SU-DHL-6 (cell line): ENCODE measurements at regions not wholly inside any gene's neighbourhood (a gene's known extent, or its start where the extent isn't known, plus 50 kb on each side); places are given as distances from the start of the nearest gene placed in this dataset.

Experiments
- H2AFZ ChIP-seq: fragments of 200-600 bp; sonication (generic); 2 replicates; pipeline ENCODE4 v1.6.1; 2014; ENCODE audit warnings: low read depth, mild to moderate bottlenecking, moderate library complexity, mixed read lengths, antibody characterized with exemption, low read length; ENCODE audit not compliant: severe bottlenecking
- H3F3A ChIP-seq: fragments of 200-600 bp; shearing (Covaris generic); 2 replicates; pipeline ENCODE4 v1.6.0; 2016; ENCODE audit warnings: antibody characterized with exemption, mild to moderate bottlenecking; ENCODE audit not compliant: insufficient read depth
- H3K27ac ChIP-seq: fragments of 200-600 bp; sonication (generic); 2 replicates; pipeline ENCODE4 v1.5.1; 2016; ENCODE audit warnings: low read depth, mild to moderate bottlenecking, low read length, moderate library complexity, mixed read lengths
- H3K27me3 ChIP-seq: fragments of 200-600 bp; sonication (generic), shearing (Covaris generic); 2 replicates; pipeline ENCODE4 v1.6.0; 2014; ENCODE audit warnings: mild to moderate bottlenecking, low read length
- H3K36me3 ChIP-seq: fragments of 200-600 bp; sonication (generic); 2 replicates; pipeline ENCODE4 v1.6.1; 2014; ENCODE audit warnings: mild to moderate bottlenecking, low read length, mixed read lengths
- H3K4me2 ChIP-seq: fragments of 300-600, 200-600 bp; shearing (Covaris generic), sonication (generic); 2 replicates; pipeline ENCODE4 v1.6.0; 2014; ENCODE audit warnings: low read length, low read depth, mild to moderate bottlenecking; ENCODE audit not compliant: poor library complexity, severe bottlenecking
- H3K4me3 ChIP-seq: fragments of 200-600 bp; sonication (generic); 2 replicates; pipeline ENCODE4 v1.5.1; 2014; ENCODE audit warnings: antibody characterized with exemption, low read length, mild to moderate bottlenecking, mixed read lengths; ENCODE audit not compliant: insufficient read depth, poor library complexity, severe bottlenecking
- H3K79me2 ChIP-seq: fragments of 200-600 bp; sonication (generic); 2 replicates; pipeline ENCODE4 v1.6.1; 2014; ENCODE audit warnings: mild to moderate bottlenecking, low read length, moderate library complexity; ENCODE audit not compliant: insufficient read depth
- H3K9ac ChIP-seq: fragments of 200-600 bp; sonication (generic); 2 replicates; pipeline ENCODE4 v1.7.0; 2014; ENCODE audit warnings: mild to moderate bottlenecking, low read length
- H3K9me2 ChIP-seq: fragments of 200-600 bp; sonication (generic); replicated peaks from 2 replicates; pipeline ENCODE4 v1.6.1; 2014; ENCODE audit warnings: low read length; ENCODE audit not compliant: insufficient read depth
- H3K9me3 ChIP-seq: fragments of 200-600 bp; sonication (generic); 2 replicates; pipeline ENCODE4 v1.6.1; 2014; ENCODE audit warnings: low read length, mixed read lengths; ENCODE audit not compliant: insufficient read depth
- H4K20me1 ChIP-seq: fragments of 200-600 bp; sonication (generic); 2 replicates; pipeline ENCODE4 v1.6.1; 2014; ENCODE audit warnings: low read depth, mild to moderate bottlenecking, antibody characterized with exemption, low read length, moderate library complexity, mixed read lengths
- EZH2phosphoT487 ChIP-seq: fragments of 200-600 bp; sonication (generic), shearing (Covaris generic); conservative IDR thresholded peaks from 2 replicates; pipeline ENCODE4 v1.6.1; 2018; ENCODE audit warnings: mild to moderate bottlenecking, antibody characterized with exemption, low read length, moderate library complexity, mixed read lengths
- TF ChIP-seq, protein P1 (sequence below): fragments of 200-600 bp; sonication (generic); IDR thresholded peaks from one replicate; pipeline ENCODE4 v1.5.1; 2017; ENCODE audit warnings: antibody characterized with exemption, mild to moderate bottlenecking, low read length, moderate library complexity; ENCODE audit not compliant: insufficient read depth, poor library complexity, severe bottlenecking

DNA sequence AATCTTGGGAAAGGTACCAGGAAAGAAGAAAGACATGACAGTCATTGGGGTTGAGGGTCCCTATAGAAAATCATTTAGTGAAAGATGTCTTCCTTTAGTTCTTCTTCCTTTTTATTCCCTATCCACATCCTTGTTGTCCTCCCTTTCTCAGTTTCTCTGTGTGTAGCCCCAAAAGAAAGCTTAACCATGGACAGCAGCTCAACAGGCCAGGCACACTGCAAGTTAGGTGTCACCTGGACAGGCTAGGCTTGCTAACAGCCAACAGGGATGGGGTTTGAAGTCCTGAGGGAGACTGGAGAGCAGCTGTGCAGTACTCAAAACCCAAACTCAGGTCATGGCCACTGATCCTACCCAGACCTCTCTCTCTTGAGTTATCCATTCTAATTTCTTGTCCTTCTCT is 543.1 kb downstream of the TUSC7 start:
- Histone ChIP-seq H3K27ac (no peak overlapping the region), H3K9me3 (no peaks in the 10 kb centered on the region)

DNA sequence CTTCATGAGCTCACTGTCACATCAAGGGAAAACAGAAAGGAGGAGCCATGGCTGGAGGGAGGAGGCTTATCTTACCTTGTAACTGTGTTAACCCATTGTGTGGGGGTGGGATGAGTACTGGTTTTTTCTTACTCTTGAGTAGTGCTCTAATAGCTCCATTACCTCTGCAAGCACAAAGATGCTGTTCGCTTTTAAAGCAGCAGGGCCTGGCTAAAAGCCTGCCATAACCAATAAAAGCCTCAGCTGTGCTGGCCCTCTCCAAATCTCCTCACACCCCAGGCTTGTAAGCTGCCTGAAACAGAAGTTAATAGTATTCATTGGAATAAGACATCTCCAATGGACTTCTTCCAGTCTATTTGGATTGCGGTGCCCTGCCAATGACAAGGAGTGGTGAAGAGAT is 544.1 kb downstream of the TUSC7 start:
- no peaks in the 10 kb centered on the region for H3K79me2 ChIP-seq
- no peak overlapping the region for H3K4me2 ChIP-seq
- no peaks in the 10 kb centered on the region for H3K36me3 ChIP-seq
- no peak overlapping the region for H3K27ac ChIP-seq
- H3K27me3 ChIP-seq, result no peaks in the 10 kb centered on the region
- H3K9me3 ChIP-seq, result no peaks in the 10 kb centered on the region
- H2AFZ ChIP-seq, result no peak overlapping the region
- no peaks in the 10 kb centered on the region for H3F3A ChIP-seq
- TF ChIP-seq, protein P1, sequence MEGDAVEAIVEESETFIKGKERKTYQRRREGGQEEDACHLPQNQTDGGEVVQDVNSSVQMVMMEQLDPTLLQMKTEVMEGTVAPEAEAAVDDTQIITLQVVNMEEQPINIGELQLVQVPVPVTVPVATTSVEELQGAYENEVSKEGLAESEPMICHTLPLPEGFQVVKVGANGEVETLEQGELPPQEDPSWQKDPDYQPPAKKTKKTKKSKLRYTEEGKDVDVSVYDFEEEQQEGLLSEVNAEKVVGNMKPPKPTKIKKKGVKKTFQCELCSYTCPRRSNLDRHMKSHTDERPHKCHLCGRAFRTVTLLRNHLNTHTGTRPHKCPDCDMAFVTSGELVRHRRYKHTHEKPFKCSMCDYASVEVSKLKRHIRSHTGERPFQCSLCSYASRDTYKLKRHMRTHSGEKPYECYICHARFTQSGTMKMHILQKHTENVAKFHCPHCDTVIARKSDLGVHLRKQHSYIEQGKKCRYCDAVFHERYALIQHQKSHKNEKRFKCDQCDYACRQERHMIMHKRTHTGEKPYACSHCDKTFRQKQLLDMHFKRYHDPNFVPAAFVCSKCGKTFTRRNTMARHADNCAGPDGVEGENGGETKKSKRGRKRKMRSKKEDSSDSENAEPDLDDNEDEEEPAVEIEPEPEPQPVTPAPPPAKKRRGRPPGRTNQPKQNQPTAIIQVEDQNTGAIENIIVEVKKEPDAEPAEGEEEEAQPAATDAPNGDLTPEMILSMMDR, result no peak
- no peak for TF ChIP-seq EZH2phosphoT487
- no peak overlapping the region for H3K4me3 ChIP-seq
- H4K20me1 ChIP-seq, result no peaks in the 10 kb centered on the region
- H3K9ac ChIP-seq, result no peak overlapping the region
- no peaks in the 10 kb centered on the region for H3K9me2 ChIP-seq

More for the DNA sequence above, 543.1 kb downstream of the TUSC7 start:
- no peak overlapping the region for H3K4me2 ChIP-seq
- H3K9ac ChIP-seq, result no peak overlapping the region
- H4K20me1 ChIP-seq, result no peaks in the 10 kb centered on the region
- H3K79me2 ChIP-seq, result no peaks in the 10 kb centered on the region
- no peaks in the 10 kb centered on the region for H3F3A ChIP-seq
- no peaks in the 10 kb centered on the region for H3K9me2 ChIP-seq
- no peaks in the 10 kb centered on the region for H3K36me3 ChIP-seq
- no peaks in the 10 kb centered on the region for H3K27me3 ChIP-seq
- no peak overlapping the region for H3K4me3 ChIP-seq
- H2AFZ ChIP-seq, result no peak overlapping the region
- TF ChIP-seq, protein P1, result no peak

DNA sequence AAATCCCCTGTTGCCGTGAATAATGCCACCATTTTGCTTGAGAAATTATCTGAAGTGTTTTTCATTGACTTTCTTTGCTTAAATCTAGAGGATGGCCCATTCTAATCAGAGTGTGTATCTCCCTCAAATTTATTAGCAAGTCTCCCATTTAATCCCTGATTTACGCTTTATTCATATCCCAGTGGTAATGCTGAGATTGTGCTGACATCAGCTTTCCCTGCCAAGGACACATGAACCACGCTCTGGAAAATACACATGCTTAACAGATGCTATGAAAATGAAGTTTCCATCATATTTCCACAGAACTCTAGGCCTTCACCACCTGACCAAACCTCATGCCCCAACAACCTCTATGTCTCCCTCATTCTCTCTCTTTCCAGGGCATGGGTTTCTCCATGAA is 545.4 kb downstream of the TUSC7 start:
- no peaks in the 10 kb centered on the region for H3K27me3 ChIP-seq
- no peaks in the 10 kb centered on the region for H3F3A ChIP-seq
- no peaks in the 10 kb centered on the region for H3K9me3 ChIP-seq
- H3K27ac ChIP-seq, result no peak overlapping the region
- no peaks in the 10 kb centered on the region for H3K36me3 ChIP-seq
- no peaks in the 10 kb centered on the region for H4K20me1 ChIP-seq
- no peak overlapping the region for H3K4me3 ChIP-seq
- no peaks in the 10 kb centered on the region for H3K79me2 ChIP-seq
- no peaks in the 10 kb centered on the region for H3K9me2 ChIP-seq
- TF ChIP-seq, protein P1, result no peak
- no peak for TF ChIP-seq EZH2phosphoT487
- H3K4me2 ChIP-seq, result no peak overlapping the region
- no peak overlapping the region for H2AFZ ChIP-seq
- no peak overlapping the region for H3K9ac ChIP-seq

DNA sequence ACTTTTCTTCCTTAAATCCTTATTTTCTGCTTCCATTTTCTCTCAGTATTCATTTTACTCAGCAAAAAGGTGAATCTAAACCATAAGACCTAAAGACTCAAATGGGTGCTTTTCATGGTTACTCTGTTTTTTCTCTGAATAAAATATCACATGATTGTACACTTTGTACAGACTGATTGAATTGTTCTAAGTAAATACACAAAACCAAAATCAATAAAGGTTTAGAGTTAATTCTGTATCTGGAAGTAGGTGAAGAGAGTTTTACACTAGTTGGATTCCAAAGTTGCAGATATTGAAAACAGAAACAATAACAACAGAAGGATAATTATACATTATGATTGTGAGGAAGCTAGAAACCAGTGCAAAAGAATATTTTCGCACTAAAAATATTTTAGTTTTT is 546.2 kb downstream of the TUSC7 start:
- H3K4me2 ChIP-seq, result no peak overlapping the region
- no peaks in the 10 kb centered on the region for H3K9me3 ChIP-seq
- H3K9me2 ChIP-seq, result no peaks in the 10 kb centered on the region
- H2AFZ ChIP-seq, result no peak overlapping the region
- H4K20me1 ChIP-seq, result no peaks in the 10 kb centered on the region
- H3K9ac ChIP-seq, result no peak overlapping the region
- no peaks in the 10 kb centered on the region for H3K79me2 ChIP-seq
- no peaks in the 10 kb centered on the region for H3K36me3 ChIP-seq
- H3K27me3 ChIP-seq, result no peaks in the 10 kb centered on the region
- TF ChIP-seq, protein P1, result no peak
- TF ChIP-seq EZH2phosphoT487, result no peak
- H3K4me3 ChIP-seq, result no peak overlapping the region
- no peak overlapping the region for H3K27ac ChIP-seq
- no peaks in the 10 kb centered on the region for H3F3A ChIP-seq
